Posterior cingulate gyrus (tissue), 11 donors: ENCODE measurements at regions not wholly inside any gene's neighbourhood (a gene's known extent, or its start where the extent isn't known, plus 50 kb on each side); places are given as distances from the start of the nearest gene placed in this dataset.

Source experiments
- DNase-seq, 10 donors: peaks; one replicate each; pipeline versions ENCODE4 v3.0.0 to v3.0.0-alpha.2; 2020 to 2021; ENCODE audit warnings: mixed read lengths in 3 of 10
- intact Hi-C: fragments of 100-400 bp; cut with DNase I; formaldehyde crosslinking; loops from one replicate; pipeline ENCODE4 v1.15.1; 2023

DNA sequence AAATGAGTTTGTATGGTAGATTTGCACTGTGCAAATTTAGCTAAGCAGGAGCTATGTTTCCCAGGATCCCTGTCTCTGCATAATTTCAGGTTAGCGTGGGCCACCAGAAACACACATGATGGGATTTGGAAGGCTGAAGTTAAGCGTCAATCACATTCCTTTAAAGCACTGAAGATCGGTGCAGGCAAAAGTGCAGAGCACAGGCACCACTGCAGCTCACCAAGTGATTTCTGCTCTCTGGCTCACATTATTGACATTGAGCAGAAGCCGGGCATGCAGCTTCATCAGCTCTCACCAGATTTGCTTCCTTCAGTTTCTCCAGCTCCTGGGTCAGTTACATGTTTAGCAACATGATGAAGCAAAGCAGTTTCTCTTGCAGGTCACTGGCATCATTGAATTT, 256.4 kb upstream of the TGFBR2 start:
- intact Hi-C loops: no loop called here
- DNase-seq: no peak

DNA sequence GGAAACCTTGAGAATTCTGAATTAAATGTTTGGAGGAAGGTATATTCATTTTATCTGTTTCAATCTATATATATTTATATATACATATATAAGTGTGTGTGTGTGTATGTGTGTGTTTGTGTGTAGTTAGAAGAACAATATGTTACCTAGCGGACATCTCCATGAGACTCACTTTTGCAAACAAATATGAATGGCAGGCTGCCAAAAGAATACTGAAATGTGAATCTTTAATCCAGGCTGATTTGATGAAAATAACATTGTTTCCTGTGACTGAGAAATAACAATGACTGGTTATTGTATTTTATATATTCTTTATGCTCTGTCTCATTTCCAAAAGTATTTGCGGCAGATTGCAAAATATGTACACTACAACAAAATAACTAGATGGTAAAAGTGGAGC, 255.5 kb upstream of the TGFBR2 start:
- no peak for DNase-seq
- intact Hi-C loops: no loop called here

DNA sequence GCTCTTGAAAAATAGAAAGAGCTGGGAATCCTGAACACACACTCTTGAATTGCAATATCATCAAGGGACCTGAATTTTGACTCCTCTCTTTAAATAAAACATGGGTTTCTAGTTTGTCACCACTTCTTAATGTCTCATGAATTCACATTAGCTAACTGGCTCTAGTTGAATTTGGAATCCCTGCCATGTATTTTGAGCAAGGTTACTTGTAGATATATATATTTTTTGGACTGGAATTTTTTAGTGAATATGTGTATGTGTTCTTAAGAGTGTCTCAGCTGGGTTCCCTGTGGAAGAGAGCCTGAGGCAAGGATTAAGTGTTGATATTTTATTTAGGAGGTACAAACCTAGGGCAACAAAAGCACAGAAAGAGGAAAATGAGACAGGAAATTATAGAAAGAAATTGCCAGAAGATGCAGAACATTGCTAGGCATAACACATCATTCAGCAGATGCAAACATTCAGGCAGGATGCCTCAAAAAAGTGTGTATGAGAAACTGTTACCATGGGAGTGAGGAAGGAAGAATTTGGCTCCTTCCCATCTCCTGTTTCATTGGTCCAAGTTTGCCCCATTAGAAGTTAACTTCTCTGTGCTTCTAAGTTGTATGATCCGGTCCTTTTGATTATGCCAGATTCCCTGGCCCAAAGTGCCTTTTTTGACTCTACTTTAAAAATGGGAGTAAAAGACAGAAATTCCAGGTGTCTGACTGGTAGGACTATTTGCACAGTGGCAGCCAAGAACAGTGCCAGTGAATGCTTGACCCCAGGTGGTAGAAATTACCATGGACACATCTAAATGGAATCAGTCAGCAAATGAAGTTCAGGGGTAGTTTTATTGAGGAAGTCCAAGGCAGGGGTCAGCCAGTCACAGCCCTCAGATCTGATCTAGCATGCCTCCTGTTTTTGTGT, 253.7 kb upstream of the TGFBR2 start:
- intact Hi-C loops: no loop called here
- DNase-seq: no peak

DNA sequence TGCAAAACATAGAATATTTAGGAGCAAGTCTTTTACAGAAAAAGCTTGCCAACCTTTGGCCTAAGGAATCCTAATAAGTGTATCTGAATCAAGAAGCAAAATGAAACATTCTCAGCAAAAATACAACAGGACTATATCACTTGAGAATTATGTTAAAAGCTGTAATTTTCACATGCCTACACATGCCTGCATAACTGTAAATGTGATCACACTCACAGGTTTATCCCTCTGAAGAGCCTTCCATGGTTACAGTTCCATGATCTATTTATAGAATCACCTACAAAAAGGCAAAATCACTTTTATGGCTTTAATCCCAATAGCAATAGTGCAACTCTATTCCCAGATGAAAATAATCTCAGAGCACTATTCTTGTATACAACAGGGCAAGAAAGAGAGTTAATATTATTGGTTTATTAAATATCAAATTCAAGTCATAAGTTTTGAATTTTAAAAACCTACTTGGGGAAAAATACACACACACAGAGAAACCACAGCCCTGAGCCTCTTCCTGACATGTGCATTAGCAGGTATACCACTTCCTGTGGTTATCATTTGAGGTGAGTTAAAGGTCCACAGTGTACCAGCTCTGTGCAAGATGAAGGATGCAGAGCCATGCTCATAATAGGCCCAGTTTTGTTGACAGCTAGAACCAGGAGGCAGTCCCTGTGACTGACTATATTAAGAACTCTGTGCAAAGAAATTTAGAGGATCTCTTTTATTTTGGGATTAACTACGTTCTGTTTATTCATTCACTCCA, 252.5 kb upstream of the TGFBR2 start:
- intact Hi-C loops: no loop called here
- no peak for DNase-seq

DNA sequence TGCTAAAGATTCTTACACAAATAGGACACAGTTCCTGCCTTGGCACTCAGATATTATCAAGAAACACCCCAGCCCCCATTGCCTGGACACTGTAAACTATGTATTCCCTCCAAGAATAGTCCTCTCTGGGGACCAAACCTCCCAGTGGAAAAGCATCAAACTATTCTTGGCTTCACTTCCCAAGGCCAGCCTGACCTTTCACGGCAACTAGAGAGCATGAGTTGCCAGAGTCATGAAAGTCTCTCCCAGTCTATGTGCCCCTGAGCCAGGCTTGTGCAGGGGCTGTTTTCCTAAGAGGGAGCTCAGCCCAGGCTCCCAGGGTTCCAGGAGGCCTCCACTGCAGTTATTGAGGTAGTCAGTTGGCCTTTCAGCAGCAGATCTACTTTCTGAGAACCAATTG, 251.9 kb upstream of the TGFBR2 start:
- intact Hi-C loops: no loop called here
- no peak for DNase-seq

DNA sequence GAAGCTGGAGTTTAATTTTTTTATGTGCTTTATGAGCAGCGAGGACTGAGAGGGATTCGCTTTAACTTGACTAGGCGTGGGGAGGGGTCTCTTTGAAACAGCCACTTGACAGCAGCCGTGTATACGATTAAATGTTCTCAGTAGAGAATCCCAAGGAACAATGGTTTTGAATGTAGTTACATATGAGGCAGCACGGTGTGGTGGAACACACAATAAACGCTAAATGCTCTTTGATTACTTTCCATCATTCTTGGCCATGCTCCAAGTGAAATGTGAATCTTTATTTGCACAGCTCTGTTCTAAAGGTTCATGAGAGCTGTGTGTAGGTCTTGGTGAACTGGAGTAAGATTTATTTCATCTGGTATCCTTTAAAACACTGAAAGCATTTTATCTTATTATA, 251.4 kb upstream of the TGFBR2 start:
- DNase-seq: no peak
- intact Hi-C loops: no loop called here

DNA sequence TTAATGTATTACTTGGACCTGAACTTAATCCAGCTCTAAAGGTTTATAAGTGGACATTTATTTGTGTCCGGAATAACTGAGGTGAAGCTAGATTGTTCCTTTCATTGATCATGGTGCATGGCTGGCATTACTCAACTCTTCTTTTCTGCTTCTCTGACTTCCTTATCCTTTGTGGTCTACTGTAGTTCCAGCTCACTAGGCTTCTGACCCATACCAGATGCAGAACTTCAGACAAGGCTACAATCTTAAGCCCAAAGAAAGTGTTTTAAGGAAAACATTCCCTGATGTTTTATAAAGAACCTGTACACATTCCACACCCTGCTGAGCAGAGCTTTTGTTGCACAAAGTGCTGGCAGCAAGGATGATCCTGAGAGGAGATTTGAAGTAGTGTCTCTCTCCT, 250.8 kb upstream of the TGFBR2 start:
- intact Hi-C loops: no loop called here
- no peak for DNase-seq

DNA sequence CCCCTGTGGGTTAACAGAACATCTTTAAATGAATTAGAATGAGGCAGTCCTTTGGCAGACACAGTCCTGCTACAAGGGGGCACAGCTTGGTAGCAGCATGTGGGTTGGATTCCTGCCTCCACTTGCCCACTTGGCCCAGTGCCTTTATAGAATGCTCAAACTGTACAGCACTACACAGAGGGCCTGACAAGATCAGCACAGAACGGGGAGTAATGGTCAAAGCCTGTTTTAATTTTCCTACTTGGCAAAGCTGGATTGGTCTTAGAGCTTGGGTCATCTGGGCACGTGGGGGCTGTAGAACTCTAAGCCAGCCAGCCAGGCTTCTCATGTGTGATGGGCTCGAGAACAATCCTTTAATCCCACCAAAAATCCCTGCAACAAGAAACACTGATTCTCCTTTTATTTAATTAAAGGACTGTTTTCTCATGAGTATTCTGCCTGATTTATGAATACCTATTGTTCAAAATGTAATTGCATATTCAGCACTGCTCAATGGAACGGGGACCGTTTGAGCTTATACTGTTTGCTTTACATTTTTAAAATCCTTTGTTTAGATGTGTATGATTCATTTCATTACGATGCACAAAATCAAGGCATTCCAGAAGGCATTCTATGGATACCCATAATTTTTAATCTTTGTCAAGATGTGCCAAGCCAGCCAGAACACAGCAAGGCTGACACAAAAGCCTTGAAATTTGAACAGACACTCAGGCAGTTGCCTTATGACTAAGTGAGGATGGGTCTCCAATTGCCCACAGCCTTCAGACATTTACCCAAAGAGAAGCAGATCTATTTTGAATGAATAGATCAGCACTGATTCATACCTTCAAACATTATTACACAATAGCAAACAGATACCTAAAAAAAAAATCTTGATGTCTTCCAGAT, 249.3 kb upstream of the TGFBR2 start:
- intact Hi-C loops: no loop called here
- DNase-seq: no peak

DNA sequence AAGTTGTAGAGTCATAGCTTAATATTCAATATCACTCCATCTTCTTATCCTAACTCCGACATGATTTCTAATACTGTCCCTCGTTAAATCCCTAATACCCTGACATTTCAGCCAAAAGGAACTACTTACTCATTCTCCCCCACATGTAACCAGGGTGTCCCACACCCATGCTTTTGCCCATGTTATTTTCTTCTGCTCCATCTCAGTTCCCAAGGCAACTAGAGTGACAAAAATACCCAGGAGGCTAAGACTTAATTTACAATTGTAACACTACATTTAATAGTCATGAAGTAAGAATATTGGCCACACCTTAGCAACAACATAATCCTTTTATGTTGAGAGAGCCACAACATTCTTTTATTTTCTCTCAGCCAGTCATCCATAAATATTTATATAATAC, 248.5 kb upstream of the TGFBR2 start:
- intact Hi-C loops: no loop called here
- no peak for DNase-seq

DNA sequence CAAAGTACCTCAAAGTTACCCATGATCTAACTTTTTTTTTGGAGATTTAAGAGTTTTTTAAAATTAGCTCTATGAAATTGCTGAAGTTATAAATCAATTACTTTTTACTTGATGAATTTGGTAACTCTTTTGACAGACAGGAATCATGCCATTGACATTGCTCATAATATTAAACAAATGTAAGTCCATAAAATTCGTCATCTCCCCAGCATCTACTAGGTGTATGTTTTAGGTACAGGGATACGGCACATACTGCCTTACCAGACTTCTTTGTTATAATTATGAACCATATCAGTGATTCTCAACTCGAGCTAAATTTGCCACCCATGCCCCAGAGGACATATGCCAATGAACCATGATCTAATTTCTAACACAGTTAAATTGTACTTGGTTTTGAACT, 247.5 kb upstream of the TGFBR2 start:
- no peak for DNase-seq

DNA sequence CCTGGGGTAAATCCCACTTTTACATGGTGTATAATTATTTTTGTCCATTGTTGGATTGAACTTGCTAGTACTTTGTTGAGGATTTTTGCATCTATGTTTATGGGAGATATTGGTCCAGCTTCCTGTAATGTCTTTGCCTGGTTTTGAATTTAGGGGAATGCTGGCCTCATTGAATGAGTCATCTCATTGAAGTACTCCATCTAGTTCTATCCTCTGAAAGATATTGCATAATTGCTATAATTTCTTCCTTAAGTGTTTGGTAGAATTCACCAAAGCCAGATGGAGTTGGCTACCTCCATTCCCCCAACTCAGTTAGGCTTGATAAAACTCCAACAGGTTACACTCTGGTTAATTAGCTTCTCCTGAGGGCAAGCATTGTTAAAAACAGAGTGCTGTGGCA, 237.4 kb upstream of the TGFBR2 start:
- DNase-seq: no peak
- intact Hi-C loops: no loop called here

More for the DNA sequence above, 247.5 kb upstream of the TGFBR2 start:
- intact Hi-C loops: no loop called here

DNA sequence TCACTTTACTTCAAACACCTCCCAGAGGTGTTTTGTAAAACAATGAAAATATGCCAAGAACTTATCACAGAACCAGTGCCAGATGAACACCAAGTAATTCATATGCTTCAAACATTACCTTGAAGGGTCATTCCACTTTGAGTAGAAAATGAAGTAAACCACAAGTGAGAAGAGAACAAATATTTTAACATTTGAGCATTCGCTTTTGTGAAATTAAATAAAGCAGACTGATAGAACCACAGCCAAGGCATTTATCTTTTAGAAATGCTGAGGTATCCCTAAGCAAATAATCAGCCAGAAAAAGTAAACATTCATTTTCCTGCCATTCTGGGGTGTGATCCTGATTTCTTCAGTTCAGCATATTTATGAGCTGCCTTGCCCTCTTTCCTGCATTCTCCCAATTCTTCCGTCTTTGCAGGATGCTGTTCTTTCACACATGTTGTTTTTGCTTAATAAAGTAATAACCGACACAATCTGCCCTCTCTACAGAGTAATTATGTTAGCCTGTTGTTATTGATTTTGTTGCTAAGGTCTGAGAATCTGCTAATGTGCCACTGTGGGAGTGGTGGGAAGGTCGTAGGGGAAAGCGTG, 235.6 kb upstream of the TGFBR2 start:
- no peak for DNase-seq
- intact Hi-C loops: no loop called here

DNA sequence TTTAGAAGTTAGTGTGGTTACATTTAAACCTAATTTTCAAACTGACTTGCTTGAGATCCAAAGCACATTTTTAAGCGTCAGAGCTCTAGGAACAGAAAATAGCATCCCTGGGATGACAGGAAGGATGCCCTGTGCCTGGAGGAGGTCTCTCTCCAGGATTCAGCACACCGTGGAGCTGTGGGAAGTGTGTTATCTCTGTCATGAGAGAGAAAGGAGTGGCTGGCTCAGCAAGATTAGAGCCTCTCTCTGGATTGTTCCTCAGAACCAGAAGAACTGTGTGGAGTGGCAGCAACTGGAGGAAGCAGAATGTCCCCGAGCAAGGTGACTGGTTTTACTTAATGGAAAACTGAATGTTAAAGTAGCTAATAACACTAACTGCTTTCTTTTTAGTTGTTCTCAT, 233.6 kb upstream of the TGFBR2 start:
- DNase-seq: no peak
- intact Hi-C loops: no loop called here

DNA sequence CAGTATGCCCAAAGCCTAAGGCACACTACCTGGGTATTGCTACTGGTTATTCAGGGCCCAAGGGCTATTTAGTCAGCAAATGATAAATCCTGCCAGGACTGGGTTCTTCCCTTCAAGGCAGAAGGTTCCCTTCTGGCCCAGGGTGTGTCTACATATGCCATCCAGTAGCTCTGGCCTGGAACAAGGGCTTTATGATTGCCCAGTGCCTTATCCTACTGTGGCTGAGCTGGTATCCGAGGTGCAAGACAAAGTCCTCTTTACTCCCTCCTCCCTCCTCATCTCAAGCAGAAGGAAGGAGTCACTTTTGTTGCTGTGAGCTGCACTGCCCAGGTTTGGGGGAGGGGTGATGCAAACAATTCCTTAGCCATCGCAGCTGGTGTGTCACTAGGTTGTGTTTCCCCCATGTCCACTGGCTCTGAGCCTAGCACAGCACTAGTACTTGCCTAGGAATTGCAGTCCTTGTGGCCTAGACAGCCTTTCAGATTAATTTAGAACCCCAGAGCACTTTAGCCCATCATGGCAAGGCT, 221.8 kb upstream of the TGFBR2 start:
- DNase-seq: no peak
- intact Hi-C loops: no loop called here

DNA sequence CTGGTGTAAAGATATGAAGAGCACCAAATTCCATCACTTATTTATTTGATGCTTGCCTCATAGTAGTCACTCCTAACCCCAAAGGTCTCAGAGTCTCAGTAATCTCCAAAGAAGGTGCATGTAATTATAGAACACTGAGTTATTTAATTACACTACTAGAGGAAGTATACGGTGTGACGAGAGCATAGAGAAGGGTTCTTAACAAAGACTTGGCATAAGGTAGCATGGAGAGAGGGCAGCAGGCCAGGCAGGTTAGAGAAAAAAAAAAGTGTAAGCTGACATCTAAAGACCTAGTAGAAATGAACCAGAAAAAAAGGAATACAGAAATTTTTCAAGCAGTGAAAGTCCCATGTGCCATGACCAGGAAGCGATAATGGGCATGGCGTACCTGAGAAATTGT, 213.3 kb upstream of the TGFBR2 start:
- no peak for DNase-seq
- intact Hi-C loops: no loop called here

DNA sequence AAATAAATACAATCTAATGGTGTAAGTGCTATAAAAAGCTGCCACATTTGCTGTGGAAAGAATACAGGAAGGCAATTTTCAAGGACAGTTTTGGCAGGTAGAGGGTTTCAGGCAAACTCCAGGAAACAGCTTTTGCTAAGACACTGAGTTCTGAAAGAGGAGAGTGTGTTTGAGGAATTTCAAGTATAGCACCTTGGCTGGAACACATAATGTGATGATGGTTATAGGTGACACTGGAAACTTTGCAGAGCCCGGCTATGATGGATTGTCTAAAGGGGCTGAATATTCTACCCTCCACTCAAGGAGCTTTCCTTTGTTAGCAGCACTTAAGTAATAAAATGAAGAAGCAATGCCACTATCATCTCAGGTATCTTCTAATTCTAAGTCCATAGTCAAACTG, 209.4 kb upstream of the TGFBR2 start:
- intact Hi-C loops: no loop called here
- no peak for DNase-seq

DNA sequence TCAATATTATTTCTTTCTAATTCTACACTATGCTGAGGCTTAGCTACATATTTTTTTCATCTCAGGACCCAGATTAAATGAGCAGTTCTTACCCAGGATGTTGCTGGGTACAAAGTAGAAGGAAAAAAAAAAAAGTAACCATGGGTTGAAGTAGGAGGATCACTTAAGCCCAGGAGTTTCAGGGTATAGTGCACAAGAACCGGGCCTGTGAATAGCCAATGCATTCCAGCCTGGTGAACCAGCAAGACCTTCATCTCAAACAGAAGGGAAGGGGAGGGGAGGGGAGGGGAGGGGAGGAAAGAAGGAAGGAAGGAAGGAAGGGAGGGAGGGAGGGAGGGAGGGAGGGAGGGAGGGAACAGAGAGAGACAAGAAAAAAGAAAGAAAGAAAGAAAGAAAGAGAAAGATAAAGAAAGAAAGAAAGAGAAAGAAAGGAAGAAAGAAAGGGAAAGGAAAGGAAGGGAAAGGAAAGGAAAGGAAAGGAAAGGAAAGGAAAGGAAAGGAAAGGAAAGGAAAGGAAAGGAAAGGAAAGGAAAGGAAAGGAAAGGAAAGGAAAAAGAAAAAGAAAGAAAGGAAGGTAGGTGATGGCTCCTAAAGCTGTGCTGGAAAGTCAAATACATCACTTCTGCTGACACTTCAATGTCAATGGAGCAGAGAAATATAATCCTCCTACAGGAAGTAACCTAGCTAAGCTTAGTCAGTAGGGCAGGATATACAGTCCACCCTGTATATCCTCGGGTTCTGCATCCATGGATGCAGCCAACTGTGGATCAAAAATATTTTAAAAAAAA, 206.8 kb upstream of the TGFBR2 start:
- DNase-seq: no peak
- intact Hi-C loops: no loop called here

DNA sequence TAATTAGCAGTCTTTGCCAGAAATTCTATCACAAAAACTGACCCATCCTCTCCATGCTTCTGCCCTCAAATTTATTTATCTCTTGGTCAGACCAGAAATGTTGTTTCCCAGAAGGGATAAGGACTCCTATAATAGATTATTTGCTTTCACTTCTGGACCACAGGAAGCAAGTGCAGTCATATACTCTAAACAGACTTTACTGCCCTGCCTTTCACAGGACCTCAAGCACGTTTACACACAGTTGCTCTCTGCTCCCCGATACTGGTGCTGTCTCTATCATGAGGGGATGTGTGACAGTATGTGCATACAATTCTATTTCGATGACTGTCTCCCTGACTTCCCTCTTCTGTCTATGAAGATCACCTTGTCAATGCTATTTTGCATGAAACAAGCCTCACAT, 205.5 kb upstream of the TGFBR2 start:
- intact Hi-C loops: no loop called here
- no peak for DNase-seq

DNA sequence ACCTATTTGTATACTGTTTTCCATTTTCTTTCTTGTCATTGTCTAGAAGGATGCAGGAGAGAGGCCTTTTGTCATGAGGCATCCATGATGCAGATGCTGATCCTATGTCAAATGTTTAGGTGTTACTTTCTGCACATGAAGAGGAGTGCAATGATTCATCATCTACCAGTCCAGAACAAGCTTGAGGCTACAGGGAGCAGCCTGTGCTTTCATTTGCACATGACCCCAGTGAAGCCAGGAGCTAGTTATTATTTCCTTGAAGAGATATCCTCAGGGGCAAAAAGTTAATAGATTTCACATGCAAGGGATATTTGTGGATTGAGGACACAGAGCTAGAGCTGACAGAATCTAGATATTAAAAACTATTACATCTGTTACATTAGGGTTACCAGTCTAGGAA, 204.4 kb upstream of the TGFBR2 start:
- intact Hi-C loops: no loop called here
- DNase-seq: no peak

DNA sequence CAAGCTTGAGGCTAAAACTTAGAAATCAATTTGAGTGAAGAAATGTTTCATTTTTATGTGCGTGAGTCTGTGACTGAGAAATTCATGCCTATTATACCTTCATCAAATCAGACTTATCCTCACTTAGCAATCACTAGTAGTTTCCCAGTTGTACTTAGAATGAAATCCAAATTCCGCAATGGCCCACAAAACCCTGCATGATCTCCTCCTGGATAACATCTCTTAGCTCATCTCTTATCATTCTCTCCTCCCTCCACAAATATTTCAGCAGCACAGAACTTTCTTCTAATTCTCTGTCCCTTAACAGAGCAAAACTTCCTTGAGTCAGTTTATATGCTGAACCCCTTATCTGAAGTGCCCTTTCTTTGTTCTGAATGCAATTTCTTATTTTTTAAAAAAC, 198.8 kb upstream of the TGFBR2 start:
- intact Hi-C loops: no loop called here

More for the DNA sequence above, 198.8 kb upstream of the TGFBR2 start:
- DNase-seq: no peak
